ENCODE measurements at regions not wholly inside any gene's neighbourhood (a gene's known extent, or its start where the extent isn't known, plus 50 kb on each side); places are given as distances from the start of the nearest gene placed in this dataset.

GRCh38 chr12:88408823-88409222, 171.4 kb downstream of the KITLG start:
- no TSS peak for BruUV-seq (replicated peaks)
- no peak overlapping the region for H3K4me3 Mint-ChIP-seq (ENCODE audit: low read depth, unreplicated experiment)
- peak overlapping the region; percentile 24 for H3K27ac Mint-ChIP-seq (ENCODE audit: unreplicated experiment)
- no peaks in the 10 kb centered on the region for H3K9me3 Mint-ChIP-seq (ENCODE audit: low read depth, unreplicated experiment)
- H3K36me3 Mint-ChIP-seq (ENCODE audit: insufficient read depth, unreplicated experiment) = no peaks in the 10 kb centered on the region
- CTCF ChIA-PET = interaction anchor here (0.6 kb wide), 1 partner anchor 22 kb away, joined by 7 read pairs; no protein-coding TSS in a partner anchor
- TF ChIP-seq, protein P1, sequence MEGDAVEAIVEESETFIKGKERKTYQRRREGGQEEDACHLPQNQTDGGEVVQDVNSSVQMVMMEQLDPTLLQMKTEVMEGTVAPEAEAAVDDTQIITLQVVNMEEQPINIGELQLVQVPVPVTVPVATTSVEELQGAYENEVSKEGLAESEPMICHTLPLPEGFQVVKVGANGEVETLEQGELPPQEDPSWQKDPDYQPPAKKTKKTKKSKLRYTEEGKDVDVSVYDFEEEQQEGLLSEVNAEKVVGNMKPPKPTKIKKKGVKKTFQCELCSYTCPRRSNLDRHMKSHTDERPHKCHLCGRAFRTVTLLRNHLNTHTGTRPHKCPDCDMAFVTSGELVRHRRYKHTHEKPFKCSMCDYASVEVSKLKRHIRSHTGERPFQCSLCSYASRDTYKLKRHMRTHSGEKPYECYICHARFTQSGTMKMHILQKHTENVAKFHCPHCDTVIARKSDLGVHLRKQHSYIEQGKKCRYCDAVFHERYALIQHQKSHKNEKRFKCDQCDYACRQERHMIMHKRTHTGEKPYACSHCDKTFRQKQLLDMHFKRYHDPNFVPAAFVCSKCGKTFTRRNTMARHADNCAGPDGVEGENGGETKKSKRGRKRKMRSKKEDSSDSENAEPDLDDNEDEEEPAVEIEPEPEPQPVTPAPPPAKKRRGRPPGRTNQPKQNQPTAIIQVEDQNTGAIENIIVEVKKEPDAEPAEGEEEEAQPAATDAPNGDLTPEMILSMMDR (IDR thresholded peaks at IDR 0.05; ENCODE audit: unreplicated experiment) = no peak
- no peak for DNase-seq
- intact Hi-C loops (cut with micrococcal nuclease; ENCODE audit: unreplicated experiment) = loop anchor here (5.0 kb wide), 1 partner anchor 158 kb away; no protein-coding TSS in a partner anchor
- no peaks in the 10 kb centered on the region for H3K27me3 Mint-ChIP-seq (ENCODE audit: unreplicated experiment)
- peaks cover 16% of the 10 kb centered on the region for H3K4me1 Mint-ChIP-seq (ENCODE audit: low read depth, unreplicated experiment)

GRCh38 chr12:88409257-88409656, 171.0 kb downstream of the KITLG start:
- Mint-ChIP-seq H3K4me1 (ENCODE audit: low read depth, unreplicated experiment) (peaks cover 16% of the 10 kb centered on the region), H3K36me3 (ENCODE audit: insufficient read depth, unreplicated experiment) (no peaks in the 10 kb centered on the region), H3K9me3 (ENCODE audit: low read depth, unreplicated experiment) (no peaks in the 10 kb centered on the region), H3K27me3 (ENCODE audit: unreplicated experiment) (no peaks in the 10 kb centered on the region), H3K27ac (ENCODE audit: unreplicated experiment) (peak overlapping the region; percentile 24), H3K4me3 (ENCODE audit: low read depth, unreplicated experiment) (no peak overlapping the region)
- DNase-seq = peak; percentile 4
- intact Hi-C loops (cut with micrococcal nuclease; ENCODE audit: unreplicated experiment) = loop anchor here (5.0 kb wide), 1 partner anchor 158 kb away; no protein-coding TSS in a partner anchor
- BruUV-seq (replicated peaks) = no TSS peak
- CTCF ChIA-PET = interaction anchor here (0.6 kb wide), 1 partner anchor 21 kb away, joined by 7 read pairs; no protein-coding TSS in a partner anchor
- TF ChIP-seq, protein P1 (IDR thresholded peaks at IDR 0.05; ENCODE audit: unreplicated experiment) = no peak

GRCh38 chr12:88411689-88412088, 168.6 kb downstream of the KITLG start:
- Mint-ChIP-seq H3K9me3 (ENCODE audit: low read depth, unreplicated experiment) (no peaks in the 10 kb centered on the region), H3K4me3 (ENCODE audit: low read depth, unreplicated experiment) (no peak overlapping the region), H3K27me3 (ENCODE audit: unreplicated experiment) (no peaks in the 10 kb centered on the region), H3K36me3 (ENCODE audit: insufficient read depth, unreplicated experiment) (no peaks in the 10 kb centered on the region), H3K4me1 (ENCODE audit: low read depth, unreplicated experiment) (peaks cover 16% of the 10 kb centered on the region), H3K27ac (ENCODE audit: unreplicated experiment) (no peak overlapping the region)
- no peak for DNase-seq
- TF ChIP-seq, protein P1 (IDR thresholded peaks at IDR 0.05; ENCODE audit: unreplicated experiment) = no peak
- intact Hi-C loops (cut with micrococcal nuclease; ENCODE audit: unreplicated experiment) = no loop called here
- BruUV-seq (replicated peaks) = no TSS peak
- CTCF ChIA-PET = no interaction called here

GRCh38 chr12:88413646-88414045, 166.6 kb downstream of the KITLG start:
- Mint-ChIP-seq H3K27me3 (ENCODE audit: unreplicated experiment) (no peaks in the 10 kb centered on the region), H3K4me1 (ENCODE audit: low read depth, unreplicated experiment) (peaks cover 12% of the 10 kb centered on the region), H3K9me3 (ENCODE audit: low read depth, unreplicated experiment) (no peaks in the 10 kb centered on the region), H3K4me3 (ENCODE audit: low read depth, unreplicated experiment) (no peak overlapping the region), H3K36me3 (ENCODE audit: insufficient read depth, unreplicated experiment) (no peaks in the 10 kb centered on the region), H3K27ac (ENCODE audit: unreplicated experiment) (no peak overlapping the region)
- TF ChIP-seq, protein P1 (IDR thresholded peaks at IDR 0.05; ENCODE audit: unreplicated experiment) = no peak
- no peak for DNase-seq
- BruUV-seq (replicated peaks) = no TSS peak
- CTCF ChIA-PET = interaction anchor here (0.7 kb wide), 1 partner anchor 1884 kb away, joined by 10 read pairs; no protein-coding TSS in a partner anchor
- intact Hi-C loops (cut with micrococcal nuclease; ENCODE audit: unreplicated experiment) = no loop called here

All from Calu3 (cell line).